GM21390 (cell line): ENCODE measurements at regions not wholly inside any gene's neighbourhood (a gene's known extent, or its start where the extent isn't known, plus 50 kb on each side); places are given as distances from the start of the nearest gene placed in this dataset.

Experiments used
- ATAC-seq: cut with Tn5 transposase; IDR thresholded peaks from one replicate; pipeline ENCODE4 v1.9.1; 2021; ENCODE audit not compliant: unreplicated experiment

DNA sequence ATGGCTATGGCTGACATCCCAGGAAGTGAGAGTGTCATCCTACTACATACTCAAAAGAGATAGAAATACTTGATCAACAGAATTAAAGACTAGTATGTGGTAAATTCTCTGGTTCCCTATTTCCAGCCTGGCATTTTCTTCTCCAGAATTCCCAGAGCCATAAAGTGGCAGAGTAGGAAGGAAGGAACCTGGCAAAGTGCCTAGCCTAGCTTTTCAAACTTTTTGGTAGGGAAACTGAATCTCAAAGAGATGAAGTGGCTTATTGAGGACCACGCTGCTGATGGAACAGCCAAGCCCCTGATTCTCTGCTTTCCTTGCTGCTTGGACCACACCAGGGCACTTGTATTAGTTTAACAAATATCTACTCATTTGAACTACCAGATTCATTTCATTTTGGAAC lies 312.4 kb upstream of the RORA start:
- no peak for ATAC-seq

DNA sequence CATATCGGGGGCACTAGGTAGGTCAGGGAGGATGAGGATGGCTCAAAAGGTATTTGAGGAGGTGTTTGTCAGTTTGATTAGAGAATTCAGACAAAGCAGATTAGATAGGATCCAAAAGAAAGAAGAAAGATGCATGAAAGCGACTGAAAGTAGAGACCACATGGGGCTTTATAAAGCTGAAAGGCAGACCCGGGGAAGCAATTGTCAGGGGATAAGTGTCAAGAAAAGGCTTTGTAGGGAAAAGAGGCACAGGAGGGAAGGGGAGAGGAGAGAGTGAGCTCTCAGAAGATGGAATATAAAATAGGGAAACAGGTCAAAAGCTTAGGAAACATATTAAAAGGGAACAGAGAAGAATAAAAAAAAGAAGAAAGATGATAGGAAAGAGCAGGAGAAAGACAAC lies 308.2 kb upstream of the RORA start:
- no peak for ATAC-seq

DNA sequence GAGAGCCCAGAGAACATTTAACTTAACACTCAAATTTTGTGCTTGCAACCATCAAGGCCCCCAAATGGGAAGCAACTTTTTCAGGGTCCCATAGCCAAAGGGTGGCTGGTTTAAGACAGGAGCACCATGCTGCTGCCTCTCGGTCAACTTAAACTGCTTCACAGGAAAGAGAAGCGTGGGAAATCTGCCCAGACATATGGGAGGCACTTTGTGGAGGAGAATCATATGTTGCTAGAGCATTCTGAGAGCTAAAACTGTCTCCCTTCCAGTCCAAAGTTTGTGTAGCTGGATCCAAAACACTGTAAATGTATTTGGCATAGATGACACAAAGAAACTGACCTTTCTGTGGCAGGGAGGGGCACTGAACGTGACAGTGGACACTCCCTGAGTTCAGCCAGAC lies 305.9 kb upstream of the RORA start:
- ATAC-seq = no peak

DNA sequence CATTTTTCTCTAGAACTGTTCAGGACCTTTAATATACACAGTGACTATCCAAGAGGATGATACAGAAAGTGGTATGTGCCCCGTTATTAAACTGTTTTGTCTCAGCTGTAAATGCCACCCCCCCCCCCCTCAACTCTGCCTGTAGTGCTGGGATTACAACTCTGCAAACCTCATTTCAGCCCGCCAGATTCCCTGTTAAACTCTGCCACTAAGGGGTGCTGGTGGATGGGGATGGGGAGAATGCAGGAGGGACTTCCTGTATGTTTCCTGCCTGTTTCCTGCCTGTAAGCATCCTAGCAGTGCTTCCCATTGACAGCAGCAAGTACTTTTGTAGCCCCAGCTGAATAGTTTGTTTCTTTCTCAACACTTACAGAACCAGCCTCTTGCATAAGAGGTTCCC lies 301.7 kb upstream of the RORA start:
- ATAC-seq = no peak

DNA sequence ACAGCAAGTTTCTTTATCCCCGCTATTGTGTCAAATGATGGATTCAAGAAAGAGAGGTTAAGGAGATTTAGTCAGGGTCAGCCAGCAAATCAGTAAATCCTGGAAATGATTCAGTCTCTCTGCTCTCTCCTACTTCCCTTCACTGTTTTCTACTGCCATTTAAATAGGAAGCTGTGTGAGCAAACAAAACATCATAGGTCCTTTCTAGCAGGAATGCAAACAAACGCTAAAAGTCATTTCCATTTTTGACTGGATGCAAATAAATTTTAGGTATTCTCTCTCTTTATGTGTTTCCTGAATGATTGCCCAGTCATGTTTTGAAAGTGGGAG lies 299.4 kb upstream of the RORA start:
- no peak for ATAC-seq

DNA sequence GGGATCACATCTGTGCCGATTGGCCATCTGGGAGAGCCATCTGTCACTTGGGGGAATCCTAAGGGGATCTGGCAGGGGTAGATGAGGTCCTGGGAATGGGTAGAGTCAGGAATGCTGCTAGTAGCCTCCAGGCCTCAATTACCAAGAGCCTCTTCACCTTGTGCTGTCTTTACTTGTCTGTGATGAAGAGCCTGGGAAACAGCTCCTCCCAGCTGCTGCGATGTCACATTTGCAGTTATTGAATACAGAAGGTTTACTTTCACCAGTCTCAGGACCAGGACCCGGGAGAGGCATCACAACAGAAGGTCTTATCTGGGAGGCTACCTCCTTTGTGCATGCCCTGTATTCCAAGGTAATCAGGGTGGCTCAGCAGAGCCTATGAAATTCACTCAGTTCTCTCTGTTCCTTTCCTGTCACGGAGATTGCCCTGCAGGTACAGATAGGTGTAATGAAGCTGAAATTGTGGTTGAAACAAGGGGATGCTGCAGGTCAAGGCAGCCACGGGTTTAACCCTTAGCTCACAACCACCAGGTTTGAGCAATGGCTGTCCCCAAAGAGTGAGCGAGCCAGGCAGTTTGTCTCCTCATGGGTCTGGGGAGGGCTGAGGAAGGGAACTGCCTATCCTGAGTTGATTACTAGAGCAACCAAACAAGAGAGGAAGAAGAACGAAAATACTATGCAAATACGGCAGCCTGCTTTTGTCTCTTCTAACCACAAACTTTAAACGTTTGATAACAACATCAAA lies 298.9 kb upstream of the RORA start:
- no peak for ATAC-seq

DNA sequence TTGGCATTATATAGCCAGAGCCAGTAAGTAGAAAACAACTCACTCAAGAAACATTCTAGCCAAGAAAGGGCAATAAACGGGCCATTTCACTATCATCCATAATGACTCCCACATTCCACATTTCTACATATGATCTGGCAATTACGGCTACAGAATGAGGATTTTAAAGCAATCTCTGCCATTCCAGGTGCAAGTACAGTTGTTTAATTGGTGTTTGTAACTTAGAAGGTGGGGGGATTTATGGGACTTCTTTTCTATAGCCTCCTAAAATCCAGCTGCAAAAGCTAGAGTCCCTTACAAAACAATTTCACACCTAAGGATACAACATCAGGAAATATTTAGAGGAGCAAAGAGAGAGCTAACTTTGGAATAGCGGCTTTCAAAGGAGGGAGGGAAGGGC lies 295.4 kb upstream of the RORA start:
- ATAC-seq = no peak

DNA sequence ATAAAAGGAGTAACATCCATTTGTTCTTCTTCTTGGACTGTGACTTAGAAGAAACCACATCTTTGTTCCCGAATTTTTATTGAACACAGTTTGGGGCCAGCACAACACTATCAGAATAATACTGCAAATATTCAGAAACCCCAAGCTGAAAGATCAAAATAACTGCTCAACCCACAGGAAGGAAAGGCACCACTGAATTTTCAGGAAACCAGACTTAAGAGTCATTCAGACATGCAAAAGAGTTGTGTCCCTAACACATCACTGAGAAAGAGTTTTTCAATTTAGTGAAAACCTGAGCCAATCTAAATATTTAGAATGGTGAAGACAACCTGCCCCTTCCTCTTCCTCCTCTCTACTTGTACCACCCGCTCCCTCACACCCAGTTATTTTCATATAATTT lies 295.0 kb upstream of the RORA start:
- no peak for ATAC-seq

DNA sequence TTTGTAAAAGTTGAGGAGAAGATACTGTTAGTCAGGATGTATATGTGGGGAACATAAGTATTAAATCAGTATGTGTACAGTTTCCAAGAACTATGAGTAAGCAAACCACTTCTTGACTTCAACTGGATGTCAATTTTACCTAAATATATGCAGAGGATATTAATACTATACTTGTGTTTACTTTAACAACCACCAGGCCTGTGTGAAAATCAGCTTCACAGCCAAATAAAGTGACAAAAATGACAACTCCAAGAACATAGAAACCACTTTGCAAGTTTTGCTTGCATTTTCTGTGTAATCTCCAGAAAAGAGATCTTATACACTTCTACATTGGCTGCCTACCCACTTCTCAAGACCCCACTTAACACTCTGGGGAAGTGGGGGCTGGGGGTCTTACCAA lies 293.3 kb upstream of the RORA start:
- no peak for ATAC-seq

DNA sequence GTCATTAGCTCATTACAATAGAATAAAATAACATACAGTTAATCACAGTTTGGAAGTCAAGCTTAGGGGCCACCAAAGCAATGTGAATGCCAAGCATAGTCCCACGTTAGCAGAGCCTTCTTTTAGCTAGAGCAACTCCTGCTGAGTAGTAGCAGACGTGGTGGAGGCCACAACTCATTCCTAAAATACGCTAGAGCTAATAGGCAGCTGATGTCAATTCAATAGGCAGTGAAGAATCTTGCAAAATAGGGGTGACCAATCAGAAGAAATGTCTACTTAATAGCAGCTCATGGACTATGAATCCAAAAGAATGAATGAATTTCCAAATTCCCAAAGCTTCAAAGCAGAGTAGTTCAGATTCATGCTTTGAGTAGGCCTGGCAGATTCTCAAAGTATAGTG lies 292.9 kb upstream of the RORA start:
- no peak for ATAC-seq

DNA sequence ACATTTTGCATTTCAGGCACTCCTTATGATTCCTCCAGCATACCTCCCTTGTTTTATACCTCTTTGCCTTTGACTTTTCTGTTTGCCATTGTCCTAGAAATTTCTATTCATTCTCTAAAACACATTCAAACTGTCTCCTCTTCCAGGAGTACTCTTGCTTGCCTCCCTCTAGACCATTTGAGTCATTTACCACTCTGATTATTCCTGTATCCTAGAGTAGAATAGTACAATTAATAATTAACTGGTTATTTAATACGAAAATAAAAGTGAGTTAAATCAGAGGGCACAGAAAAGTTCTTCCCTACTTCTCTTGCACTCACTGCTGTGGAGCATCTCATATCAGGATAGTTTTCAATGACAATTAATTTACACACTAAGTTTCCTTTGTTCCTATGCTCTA lies 290.2 kb upstream of the RORA start:
- ATAC-seq = no peak

DNA sequence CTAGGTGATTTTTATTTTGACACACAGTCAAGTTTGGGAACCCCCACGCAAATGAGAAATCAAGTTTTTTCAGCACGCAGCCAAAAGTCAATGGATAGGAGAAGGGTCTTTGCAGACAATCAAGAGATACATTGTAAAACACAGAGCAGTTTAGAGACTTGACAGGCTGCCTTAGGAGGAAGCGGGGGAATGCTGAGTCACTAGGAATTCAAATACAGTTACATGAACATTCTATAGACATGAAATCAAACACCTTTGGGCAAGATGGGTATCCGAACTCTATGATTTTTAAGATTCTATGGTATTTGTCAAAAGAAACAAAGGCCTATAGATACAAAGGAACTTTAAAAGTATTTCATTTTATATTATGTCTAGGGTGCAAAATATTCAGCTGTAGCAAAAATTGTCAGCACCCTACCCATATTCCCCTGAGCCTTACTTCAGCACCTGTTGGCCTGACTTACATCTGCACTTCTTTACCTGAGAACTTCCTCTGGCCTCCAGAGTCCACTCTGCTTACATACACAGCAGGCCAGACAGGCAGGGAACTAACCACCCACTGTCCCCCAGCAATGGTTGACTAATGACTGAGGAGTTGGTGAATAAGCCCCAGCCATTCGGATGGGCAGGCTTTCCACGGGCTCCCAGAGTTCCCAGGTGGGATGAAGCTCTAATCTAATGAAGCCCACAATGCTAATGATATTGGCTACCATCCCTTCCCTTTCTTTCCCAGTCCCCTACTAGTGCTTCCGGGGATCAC lies 289.3 kb upstream of the RORA start:
- no peak for ATAC-seq

DNA sequence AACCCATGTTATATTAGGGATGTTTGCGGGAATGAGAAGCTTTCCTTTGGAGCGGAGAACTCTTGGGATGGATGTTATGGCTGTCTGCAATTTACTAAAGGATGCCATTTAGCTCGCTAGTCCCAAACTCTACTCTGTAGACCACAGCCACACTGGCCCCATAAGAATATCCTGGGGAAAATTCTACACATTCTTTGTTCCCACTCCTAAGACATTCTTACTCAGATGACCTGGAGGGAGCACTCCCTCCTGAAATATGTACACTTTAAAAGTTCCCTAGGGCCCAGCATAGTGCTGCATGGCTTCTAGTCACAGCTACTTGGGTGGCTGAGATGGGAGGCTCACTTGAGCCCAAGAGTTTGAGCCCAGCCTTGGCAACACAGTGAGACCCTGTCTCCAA lies 288.7 kb upstream of the RORA start:
- no peak for ATAC-seq

DNA sequence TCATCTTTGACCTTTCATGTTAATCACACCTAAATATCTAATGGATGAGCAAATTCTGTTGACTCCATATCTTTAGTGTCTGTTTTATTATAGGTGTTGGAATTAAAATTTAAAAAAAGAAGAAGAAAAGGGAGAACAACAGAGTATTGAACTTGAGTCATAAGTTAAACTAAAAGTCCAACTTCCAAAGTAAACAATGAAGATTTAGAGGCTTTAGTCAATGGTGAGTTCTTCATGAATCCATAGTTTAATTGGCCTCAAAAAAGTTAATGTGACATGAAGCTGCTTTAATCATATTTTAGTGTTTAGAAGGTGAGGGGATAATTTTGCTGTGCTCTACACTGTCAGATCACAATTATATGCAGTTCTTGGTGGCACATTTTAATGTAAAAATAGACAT lies 288.2 kb upstream of the RORA start:
- no peak for ATAC-seq

DNA sequence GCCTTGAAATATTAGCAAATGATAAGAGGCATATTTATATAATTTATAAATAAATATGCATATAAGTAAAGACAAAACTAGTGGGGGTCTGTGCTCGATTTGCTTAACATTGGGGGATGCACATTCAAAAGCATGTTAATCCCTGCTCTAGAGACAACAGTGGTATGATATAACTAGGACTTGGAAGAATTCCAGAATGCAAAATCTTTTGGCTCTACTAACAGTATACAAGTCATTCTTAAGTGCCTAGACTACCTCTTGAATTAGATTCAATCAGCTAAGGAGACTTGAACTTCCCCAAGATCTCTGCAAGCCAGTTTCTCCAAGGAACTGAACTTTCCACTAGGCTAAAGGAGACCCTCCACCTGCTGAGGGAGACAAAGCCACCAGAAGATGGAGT lies 282.7 kb upstream of the RORA start:
- ATAC-seq = no peak

DNA sequence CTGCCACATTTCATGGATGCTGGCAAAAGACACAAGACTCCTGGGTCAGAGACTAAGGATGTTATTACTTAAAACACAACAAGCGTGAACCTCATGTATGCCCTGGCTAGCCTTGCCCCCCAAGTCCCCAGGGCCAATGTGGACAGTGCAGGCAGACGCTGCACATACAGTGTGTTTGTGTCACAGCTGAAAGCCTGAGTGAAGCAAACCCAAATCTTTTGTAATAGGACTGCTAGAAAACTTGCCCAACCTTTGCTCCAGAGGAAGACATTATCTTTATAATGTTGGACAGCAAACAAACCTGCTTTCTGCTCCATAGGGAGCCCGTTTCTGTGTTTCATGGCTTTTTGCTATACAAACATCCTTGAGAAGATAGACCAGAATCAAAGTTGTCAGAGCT lies 282.0 kb upstream of the RORA start:
- ATAC-seq = no peak

DNA sequence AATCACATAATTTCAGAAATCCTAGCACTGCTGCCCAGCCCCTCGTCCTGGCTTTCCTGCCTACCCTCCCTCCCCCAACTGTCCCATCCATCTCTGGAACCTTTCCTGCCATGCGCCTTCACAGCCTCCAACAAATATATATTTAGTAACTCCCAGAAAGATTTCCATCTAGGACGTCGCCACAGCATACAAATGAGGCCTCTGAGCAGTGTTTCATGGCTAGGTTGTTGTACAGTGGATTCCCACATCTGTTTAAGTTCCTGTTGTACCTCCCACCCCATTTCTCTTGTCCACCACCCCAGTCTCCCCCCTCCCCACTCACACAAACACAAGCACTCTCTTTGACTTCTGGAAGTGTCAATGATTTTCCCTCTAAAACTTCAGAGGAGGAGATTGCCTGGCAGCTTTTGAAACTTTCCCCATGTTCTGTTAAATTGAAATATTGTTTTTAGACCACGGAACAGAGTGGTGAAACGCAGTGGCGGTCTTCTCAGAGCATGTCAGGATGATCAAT lies 280.3 kb upstream of the RORA start:
- ATAC-seq = no peak

DNA sequence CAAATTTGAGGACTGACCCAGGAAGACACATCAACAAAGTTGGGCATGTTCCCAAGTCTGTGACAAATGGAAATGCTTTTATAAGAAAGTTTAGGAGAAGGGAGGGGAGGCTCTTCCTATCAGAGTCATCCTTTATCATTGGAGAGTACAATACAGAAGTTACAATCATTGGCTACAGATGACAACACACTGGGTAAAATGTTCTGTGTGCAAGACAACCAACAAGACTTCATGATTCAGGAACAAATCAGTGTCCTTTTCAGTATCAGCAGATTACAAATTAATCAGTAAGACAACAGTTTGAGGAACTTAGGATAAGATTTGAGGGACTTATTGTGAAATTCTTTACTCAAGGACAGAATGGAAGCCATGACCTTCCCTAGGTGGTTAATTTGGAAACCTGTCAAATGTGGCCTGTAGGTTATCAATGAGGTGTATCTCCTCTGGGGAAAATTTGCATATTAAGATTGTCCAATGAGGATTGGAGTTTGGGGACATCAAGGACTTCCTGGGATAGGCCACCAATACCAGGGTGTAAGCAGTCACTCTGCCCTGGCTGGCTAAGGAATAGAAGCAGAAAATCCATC lies 274.4 kb upstream of the RORA start:
- no peak for ATAC-seq

DNA sequence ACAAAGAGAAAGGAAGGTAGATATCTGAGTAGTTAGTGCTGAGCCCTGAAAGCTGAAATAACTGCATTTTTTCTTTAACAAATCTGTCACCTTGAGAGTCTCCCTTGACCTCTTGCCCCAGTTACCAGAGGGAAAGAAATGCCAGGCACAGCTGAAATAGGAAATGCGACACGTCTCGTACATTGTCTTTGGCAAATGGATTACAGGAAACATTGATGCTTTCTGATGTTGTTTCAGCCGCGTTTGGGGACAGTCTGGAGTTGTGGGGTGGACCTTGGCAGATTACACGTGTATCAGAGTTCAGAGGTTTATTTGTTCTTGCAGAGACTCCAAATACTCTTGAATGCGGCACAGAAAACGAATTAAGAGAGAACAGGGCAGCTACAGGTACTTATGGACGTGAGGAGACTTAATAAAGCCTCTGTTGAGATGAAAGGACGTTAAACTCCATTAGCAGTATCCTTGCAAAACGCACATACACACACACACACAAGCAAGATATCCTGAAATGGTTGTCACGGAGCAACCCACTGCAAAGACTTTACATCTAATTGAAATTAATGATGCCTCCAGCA lies 272.8 kb upstream of the RORA start:
- ATAC-seq = no peak

DNA sequence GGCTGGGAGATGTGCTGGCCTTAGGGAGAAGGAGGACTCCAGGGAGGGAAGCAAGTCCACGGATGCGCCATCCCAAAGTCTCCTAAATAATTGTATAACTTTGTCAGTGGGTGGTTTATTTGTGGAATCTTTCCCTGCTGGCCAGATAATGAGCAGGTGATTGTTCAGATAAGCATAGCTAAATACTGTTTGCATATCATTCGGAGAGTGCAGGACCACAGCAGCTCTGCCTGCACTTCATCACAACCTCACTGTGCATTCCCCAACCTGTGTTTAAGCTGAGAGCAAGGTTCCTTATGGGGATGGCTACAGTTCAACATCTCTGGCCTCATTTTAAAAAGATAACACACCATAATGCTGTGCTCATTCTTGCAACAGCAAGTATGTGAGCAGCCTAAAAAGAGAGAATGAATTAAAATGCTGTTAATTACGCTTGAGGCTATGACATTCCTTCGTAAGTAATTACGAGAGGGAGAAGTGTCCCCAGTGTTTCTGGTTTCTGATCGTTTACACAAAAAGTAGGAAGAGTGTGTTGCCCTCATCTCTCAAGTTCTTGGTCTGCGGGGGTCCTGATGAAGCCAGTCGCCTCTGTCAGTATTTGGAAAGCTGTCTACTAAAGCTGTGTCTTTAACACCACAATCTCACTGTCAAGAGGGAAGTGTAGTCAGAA lies 272.0 kb upstream of the RORA start:
- no peak for ATAC-seq

DNA sequence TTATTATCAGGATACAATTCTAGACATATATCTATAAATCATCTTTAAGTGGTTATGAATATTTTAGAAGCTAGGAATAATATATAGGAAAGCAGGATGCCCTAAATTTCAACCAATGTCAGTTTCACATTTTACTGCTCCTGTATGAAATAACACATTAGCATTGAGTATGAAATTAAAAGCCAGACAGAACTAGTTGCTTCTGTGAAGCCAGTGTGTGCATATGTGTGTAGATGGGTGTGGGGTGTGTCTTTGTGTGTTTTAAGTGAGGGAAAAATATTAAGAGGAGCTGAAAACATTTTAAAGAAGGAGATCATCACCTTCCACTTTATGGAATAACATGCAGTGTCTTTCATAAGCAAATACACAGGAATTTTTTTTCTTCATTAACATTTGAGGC lies 271.4 kb upstream of the RORA start:
- ATAC-seq = no peak

DNA sequence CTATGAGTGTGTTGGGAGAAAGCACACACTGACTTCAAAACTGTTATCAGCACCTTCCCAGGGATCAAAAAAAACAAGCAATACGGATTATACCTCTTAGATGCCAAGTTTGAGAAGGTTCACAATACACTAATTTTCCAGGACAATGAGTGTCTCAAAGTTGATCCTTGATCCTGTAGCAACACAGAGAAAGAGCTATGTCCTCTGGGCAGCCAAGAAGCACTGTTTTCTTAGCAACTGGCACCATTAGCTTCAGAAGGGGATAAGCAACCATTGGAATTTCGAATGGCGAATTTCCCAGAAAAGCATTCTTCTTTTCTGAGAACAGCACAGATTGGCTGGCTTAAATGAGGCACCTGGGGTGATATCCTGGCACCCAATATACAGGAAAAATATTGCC lies 270.3 kb upstream of the RORA start:
- no peak for ATAC-seq
